Spleen (tissue), 7 donors: ENCODE measurements at regions not wholly inside any gene's neighbourhood (a gene's known extent, or its start where the extent isn't known, plus 50 kb on each side); places are given as distances from the start of the nearest gene placed in this dataset.

Experiments used
- POLR2A ChIP-seq, 3 donors: fragments of 450-650 bp; IDR thresholded peaks; one replicate each; pipeline ENCODE4 v1.5.1; 2017; ENCODE audit warnings: antibody characterized with exemption in 3 of 3, mild to moderate bottlenecking in 1 of 3
- POLR2AphosphoS5 ChIP-seq, 3 donors: sonication (generic); formaldehyde crosslinking; IDR thresholded peaks; one replicate each; pipeline ENCODE4 v1.5.1; 2017; ENCODE audit warnings: antibody characterized with exemption in 3 of 3
- TF ChIP-seq, protein P1 (sequence below), 11 experiments: fragments of 200-600 bp in 7 of 11; fragments of 450-650 bp in 4 of 11; sonication (generic) in 4 of 11; IDR thresholded peaks in 8 of 11; conservative IDR thresholded peaks in 3 of 11; 1 replicate in 7 of 11; 2 replicates in 4 of 11; pipeline versions ENCODE4 v1.4.0 to v1.8.0; 2016 to 2021; ENCODE audit warnings: antibody characterized with exemption in 11 of 11, inconsistent platforms in 4 of 11, mild to moderate bottlenecking in 1 of 11
- donor health status: DM: no; HTN: no; CAD: no; lungs with moderate emphysema.
- donor health status: DM: no; HTN: no; CAD: no.
- donor health status: DM: no; HTN: no; CAD: no.

DNA sequence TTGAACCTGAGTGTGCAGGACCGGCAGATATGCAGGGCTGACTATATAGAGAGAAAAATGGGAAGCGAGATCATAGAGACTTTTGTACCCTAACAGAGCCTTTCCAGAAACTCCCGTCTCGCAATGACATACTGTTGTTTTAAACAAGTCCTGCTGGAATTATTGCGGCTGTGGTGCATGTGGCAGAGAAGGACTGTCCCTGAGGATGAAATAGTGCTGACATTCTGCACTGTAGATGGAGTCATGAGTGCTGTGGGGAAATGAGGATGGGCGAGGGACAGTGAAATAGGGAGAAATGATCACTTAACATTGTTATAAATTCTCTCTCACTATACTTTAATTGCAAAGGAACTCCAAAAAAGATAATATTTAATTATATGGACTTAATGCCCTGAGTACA, 50.4 kb upstream of the KLHL14 start:
- no peak for TF ChIP-seq POLR2A (IDR thresholded peaks at IDR 0.05)
- TF ChIP-seq, protein P1, sequence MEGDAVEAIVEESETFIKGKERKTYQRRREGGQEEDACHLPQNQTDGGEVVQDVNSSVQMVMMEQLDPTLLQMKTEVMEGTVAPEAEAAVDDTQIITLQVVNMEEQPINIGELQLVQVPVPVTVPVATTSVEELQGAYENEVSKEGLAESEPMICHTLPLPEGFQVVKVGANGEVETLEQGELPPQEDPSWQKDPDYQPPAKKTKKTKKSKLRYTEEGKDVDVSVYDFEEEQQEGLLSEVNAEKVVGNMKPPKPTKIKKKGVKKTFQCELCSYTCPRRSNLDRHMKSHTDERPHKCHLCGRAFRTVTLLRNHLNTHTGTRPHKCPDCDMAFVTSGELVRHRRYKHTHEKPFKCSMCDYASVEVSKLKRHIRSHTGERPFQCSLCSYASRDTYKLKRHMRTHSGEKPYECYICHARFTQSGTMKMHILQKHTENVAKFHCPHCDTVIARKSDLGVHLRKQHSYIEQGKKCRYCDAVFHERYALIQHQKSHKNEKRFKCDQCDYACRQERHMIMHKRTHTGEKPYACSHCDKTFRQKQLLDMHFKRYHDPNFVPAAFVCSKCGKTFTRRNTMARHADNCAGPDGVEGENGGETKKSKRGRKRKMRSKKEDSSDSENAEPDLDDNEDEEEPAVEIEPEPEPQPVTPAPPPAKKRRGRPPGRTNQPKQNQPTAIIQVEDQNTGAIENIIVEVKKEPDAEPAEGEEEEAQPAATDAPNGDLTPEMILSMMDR (IDR thresholded peaks at IDR 0.05 in 8 of 11, conservative IDR thresholded peaks at IDR 0.05 in 3 of 11) = no peak
- no peak for TF ChIP-seq POLR2AphosphoS5 (IDR thresholded peaks at IDR 0.05)
